PC-9 (cell line): ENCODE measurements at regions not wholly inside any gene's neighbourhood (a gene's known extent, or its start where the extent isn't known, plus 50 kb on each side); places are given as distances from the start of the nearest gene placed in this dataset.

Source experiments
- BruUV-seq: library from RNA; stranded (reverse); fragments of 400-500 nt; replicated peaks from 2 replicates; lab custom pipeline; 2021; lab: Mats Ljungman, UMichigan
- CTCF ChIA-PET: fragments of 300-600 bp; sonication (Branson Sonifier 250); formaldehyde crosslinking; loops from one replicate; lab custom pipeline; 2022; ENCODE audit warnings: antibody characterized with exemption; lab: Charles Lee
- POLR2A ChIA-PET: fragments of 300-600 bp; sonication (Branson Sonifier 250); formaldehyde crosslinking; loops from one replicate; lab custom pipeline; 2022; ENCODE audit warnings: antibody characterized with exemption; ENCODE audit not compliant: unreplicated experiment; lab: Charles Lee
- DNase-seq, 2 experiments: peaks; one replicate each; pipeline versions ENCODE4 v3.0.0 to v3.0.0-alpha.2; 2015 to 2022; ENCODE audit warnings: mixed read lengths in 1 of 2
- H2AFZ ChIP-seq: fragments of 200-600 bp; sonication (generic); 2 replicates; pipeline ENCODE4 v1.8.1; 2017; ENCODE audit warnings: antibody characterized with exemption
- H3F3A ChIP-seq: fragments of 200-600 bp; sonication (generic); 2 replicates; pipeline ENCODE4 v1.8.1; 2017; ENCODE audit warnings: antibody characterized with exemption, mild to moderate bottlenecking, low read depth; ENCODE audit not compliant: insufficient read depth
- H3K27ac ChIP-seq: fragments of 200-600 bp; sonication (generic); 2 replicates; pipeline ENCODE4 v1.6.1; 2016; ENCODE audit warnings: mixed run types
- H3K27me3 ChIP-seq: fragments of 200-600 bp; sonication (generic); 2 replicates; pipeline ENCODE4 v1.6.1; 2016; ENCODE audit warnings: low read depth, mixed run types; ENCODE audit not compliant: insufficient read depth
- H3K36me3 ChIP-seq: fragments of 200-600 bp; sonication (generic); 2 replicates; pipeline ENCODE4 v1.6.1; 2016; ENCODE audit warnings: low read depth, mixed run types
- H3K4me1 ChIP-seq: fragments of 200-600 bp; sonication (generic); replicated peaks from 2 replicates; pipeline ENCODE4 v1.6.1; 2016; ENCODE audit warnings: mixed run types; ENCODE audit not compliant: insufficient read depth
- H3K4me2 ChIP-seq: fragments of 200-600 bp; sonication (generic); 2 replicates; pipeline ENCODE4 v1.6.1; 2017; ENCODE audit warnings: mixed run types
- H3K4me3 ChIP-seq: fragments of 200-600 bp; sonication (generic); 2 replicates; pipeline ENCODE4 v1.6.1; 2016; ENCODE audit warnings: mixed run types
- H3K79me2 ChIP-seq: fragments of 200-600 bp; sonication (generic); 2 replicates; pipeline ENCODE4 v1.6.1; 2017; ENCODE audit warnings: low read depth, mixed run types
- H3K9me2 ChIP-seq: fragments of 200-600 bp; sonication (generic); 2 replicates; pipeline ENCODE4 v1.8.1; 2017; ENCODE audit warnings: mild to moderate bottlenecking; ENCODE audit not compliant: insufficient read depth
- H3K9me3 ChIP-seq: fragments of 200-600 bp; sonication (generic); 2 replicates; pipeline ENCODE4 v1.8.1; 2016; ENCODE audit warnings: low read depth; ENCODE audit not compliant: insufficient read depth
- H4K20me1 ChIP-seq: fragments of 200-600 bp; sonication (generic); 2 replicates; pipeline ENCODE4 v1.8.1; 2017; ENCODE audit not compliant: insufficient read depth
- CTCF ChIP-seq: fragments of 200-600 bp; sonication (generic); conservative IDR thresholded peaks from 2 replicates; pipeline ENCODE4 v1.6.1; 2017; ENCODE audit warnings: mixed run types, antibody characterized with exemption, mild to moderate bottlenecking, moderate library complexity
- EZH2 ChIP-seq: fragments of 200-600 bp; sonication (generic); IDR thresholded peaks from 2 replicates; pipeline ENCODE4 v1.8.0; 2017; ENCODE audit warnings: antibody characterized with exemption, low read depth
- intact Hi-C: fragments of 100-400 bp; cut with micrococcal nuclease; formaldehyde crosslinking; loops from one replicate; pipeline ENCODE4 v1.10.0; 2022; ENCODE audit not compliant: unreplicated experiment

DNA sequence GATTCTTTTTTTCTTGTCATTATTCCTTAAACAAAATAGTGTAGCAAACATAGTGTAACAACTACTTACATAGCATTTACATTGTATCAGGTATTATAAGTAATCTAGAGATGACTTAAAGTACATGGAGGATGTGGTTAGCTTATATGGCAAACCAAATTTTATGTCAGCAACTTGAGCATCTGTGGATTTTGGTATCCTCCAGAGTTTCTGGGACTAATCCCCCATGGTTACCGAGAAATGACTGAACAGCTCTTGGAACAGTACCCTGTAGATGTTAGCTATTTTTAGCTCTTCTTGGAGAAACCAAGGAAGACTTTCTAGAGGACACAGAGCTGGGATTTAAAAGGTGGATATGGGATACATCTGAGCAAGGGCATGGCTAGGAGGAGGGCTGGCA lies 157.6 kb upstream of the KLF4 start:
- no TSS peak for BruUV-seq

DNA sequence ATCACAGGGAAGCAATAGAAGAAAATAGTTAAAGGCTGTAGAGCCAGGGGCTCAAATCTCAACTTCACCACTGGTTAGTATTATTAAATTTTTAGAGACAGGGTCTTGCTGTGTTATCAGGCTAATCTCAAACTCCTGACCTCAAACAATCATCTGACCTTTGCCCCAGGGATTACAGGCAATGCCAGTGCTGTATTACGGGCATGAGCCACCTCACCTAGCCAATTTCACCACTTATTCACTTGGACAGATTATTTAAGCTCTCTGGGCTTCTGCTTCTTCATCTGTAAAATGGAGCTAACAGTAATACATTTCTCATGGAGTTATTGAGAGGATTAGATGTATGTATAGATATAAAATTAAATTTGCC lies 155.9 kb upstream of the KLF4 start:
- DNase-seq: no peak
- H3K79me2 ChIP-seq: no peaks in the 10 kb centered on the region
- no peaks in the 10 kb centered on the region for H3K36me3 ChIP-seq
- H3K9me3 ChIP-seq: no peaks in the 10 kb centered on the region
- no peak overlapping the region for H3K27ac ChIP-seq
- H3K4me3 ChIP-seq: no peak overlapping the region
- no peaks in the 10 kb centered on the region for H3K27me3 ChIP-seq
- intact Hi-C loops: no loop called here
- H3K4me1 ChIP-seq: no peaks in the 10 kb centered on the region
- BruUV-seq: no TSS peak
- H3K4me2 ChIP-seq: no peak overlapping the region
- no peaks in the 10 kb centered on the region for H4K20me1 ChIP-seq
- no peak overlapping the region for H2AFZ ChIP-seq
- no peaks in the 10 kb centered on the region for H3K9me2 ChIP-seq
- POLR2A ChIA-PET: no interaction called here
- H3F3A ChIP-seq: no peaks in the 10 kb centered on the region
- CTCF ChIA-PET: no interaction called here
- TF ChIP-seq EZH2 (no peak), CTCF (no peak)

More for the DNA sequence above, 157.6 kb upstream of the KLF4 start:
- POLR2A ChIA-PET: no interaction called here
- CTCF ChIA-PET: no interaction called here
- Histone ChIP-seq H3K79me2 (no peaks in the 10 kb centered on the region), H4K20me1 (no peaks in the 10 kb centered on the region), H3K4me1 (no peaks in the 10 kb centered on the region), H3F3A (no peaks in the 10 kb centered on the region), H3K9me2 (no peaks in the 10 kb centered on the region), H3K9me3 (no peaks in the 10 kb centered on the region), H3K27ac (no peak overlapping the region), H3K4me2 (no peak overlapping the region), H3K36me3 (no peaks in the 10 kb centered on the region), H3K27me3 (no peaks in the 10 kb centered on the region), H2AFZ (no peak overlapping the region), H3K4me3 (no peak overlapping the region)
- no peak for DNase-seq
- TF ChIP-seq CTCF (no peak), EZH2 (no peak)
- intact Hi-C loops: no loop called here

GRCh38 chr9:107644733-107645463 lies 155.3 kb upstream of the KLF4 start:
- POLR2A ChIA-PET: no interaction called here
- TF ChIP-seq CTCF (no peak), EZH2 (no peak)
- Histone ChIP-seq H3K9me3 (no peaks in the 10 kb centered on the region), H3K79me2 (no peaks in the 10 kb centered on the region), H3F3A (no peaks in the 10 kb centered on the region), H3K4me1 (no peaks in the 10 kb centered on the region), H3K4me3 (no peak overlapping the region), H3K27ac (no peak overlapping the region), H4K20me1 (no peaks in the 10 kb centered on the region), H3K9me2 (no peaks in the 10 kb centered on the region), H3K27me3 (no peaks in the 10 kb centered on the region), H2AFZ (no peak overlapping the region; the same call in 1 of the 2 replicates), H3K36me3 (no peaks in the 10 kb centered on the region), H3K4me2 (no peak overlapping the region)
- CTCF ChIA-PET: no interaction called here
- BruUV-seq: no TSS peak
- intact Hi-C loops: no loop called here
- no peak for DNase-seq
